A549 (cell line): ENCODE measurements at regions not wholly inside any gene's neighbourhood (a gene's known extent, or its start where the extent isn't known, plus 50 kb on each side); places are given as distances from the start of the nearest gene placed in this dataset.

Experiments used
- CBX2 ChIP-seq: fragments of 200-600 bp; sonication (generic); IDR thresholded peaks from 2 replicates; pipeline ENCODE4 v1.6.1; 2016; ENCODE audit warnings: low read depth, mild to moderate bottlenecking, borderline replicate concordance
- EP300 ChIP-seq, 2 experiments: fragments of >200 bp; sonication (Bioruptor Twin); formaldehyde crosslinking; IDR thresholded peaks; 2 replicates in 1 of 2; 3 replicates in 1 of 2; pipeline ENCODE4 v1.6.1; 2016 to 2017
- JUN ChIP-seq, 2 experiments: fragments of >200 bp; sonication (Bioruptor Twin); formaldehyde crosslinking; IDR thresholded peaks; 2 replicates in 1 of 2; 3 replicates in 1 of 2; pipeline ENCODE4 v1.6.1; 2016 to 2017
- NR3C1 ChIP-seq: fragments of >200 bp; sonication (Bioruptor Twin); formaldehyde crosslinking; IDR thresholded peaks from 3 replicates; pipeline ENCODE4 v1.6.1; 2017
- POLR2AphosphoS2 ChIP-seq: conservative IDR thresholded peaks from 2 replicates; pipeline ENCODE4 v1.6.1; 2012; ENCODE audit warnings: low read length, improper control_type of control experiment, inconsistent platforms
- RAD21 ChIP-seq, 2 experiments: fragments of >200 bp in 1 of 2; sonication (Bioruptor Twin) in 1 of 2; formaldehyde crosslinking in 1 of 2; IDR thresholded peaks in 1 of 2; conservative IDR thresholded peaks in 1 of 2; 2 replicates in 1 of 2; 3 replicates in 1 of 2; pipeline ENCODE4 v1.6.1; 2012 to 2018; ENCODE audit warnings: inconsistent platforms in 1 of 2
- RFX5 ChIP-seq: fragments of 450-650 bp; IDR thresholded peaks from 2 replicates; pipeline ENCODE4 v1.7.1; 2014; ENCODE audit warnings: antibody characterized with exemption, mild to moderate bottlenecking, moderate library complexity
- SMC3 ChIP-seq: fragments of >200 bp; sonication (Bioruptor Twin); formaldehyde crosslinking; IDR thresholded peaks from 3 replicates; pipeline ENCODE4 v1.6.1; 2018; ENCODE audit warnings: inconsistent platforms
- TF ChIP-seq, protein P1 (sequence below): fragments of 450-650 bp; IDR thresholded peaks from 2 replicates; pipeline ENCODE4 v1.6.1; 2014; ENCODE audit warnings: antibody characterized with exemption
- TF ChIP-seq, protein P2 (sequence below): fragments of >200 bp; sonication (Bioruptor Twin); formaldehyde crosslinking; IDR thresholded peaks from 3 replicates; pipeline ENCODE4 v1.5.1; 2016
- TF ChIP-seq, protein P3 (sequence below): fragments of >200 bp; sonication (Bioruptor Twin); formaldehyde crosslinking; IDR thresholded peaks from 2 replicates; pipeline ENCODE4 v1.6.1; 2016
- TF ChIP-seq, protein P4 (sequence below): IDR thresholded peaks from 2 replicates; pipeline ENCODE4 v1.6.1; 2012; ENCODE audit warnings: low read depth, borderline replicate concordance

DNA sequence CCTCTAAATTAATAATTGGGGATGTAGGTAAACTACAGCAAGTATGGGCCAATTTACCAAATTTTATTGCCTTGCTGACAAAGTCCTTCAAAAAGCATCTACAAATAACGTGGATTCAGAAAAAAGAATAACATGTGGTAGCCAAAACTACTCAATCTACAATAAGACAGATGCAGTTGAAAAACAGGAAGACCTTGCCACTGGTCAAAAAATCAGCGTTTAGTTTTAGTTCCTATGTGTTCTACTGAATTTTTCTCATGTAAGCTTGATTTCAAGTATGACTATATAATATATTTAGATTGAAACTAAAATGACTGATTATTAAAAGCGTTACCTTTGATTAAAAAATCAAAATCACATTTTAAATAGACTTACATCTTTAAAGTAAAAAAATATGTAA is 1317.6 kb downstream of the PCDH9 start:
- TF ChIP-seq NR3C1 (no peak), EP300 (IDR thresholded peaks at IDR 0.05) (no peak), SMC3 (no peak), RAD21 (conservative IDR thresholded peaks at IDR 0.05 in 1 of 2, IDR thresholded peaks at IDR 0.05 in 1 of 2) (no peak), RFX5 (no peak), JUN (IDR thresholded peaks at IDR 0.05) (no peak), POLR2AphosphoS2 (no peak), CBX2 (no peak)
- TF ChIP-seq, protein P1, sequence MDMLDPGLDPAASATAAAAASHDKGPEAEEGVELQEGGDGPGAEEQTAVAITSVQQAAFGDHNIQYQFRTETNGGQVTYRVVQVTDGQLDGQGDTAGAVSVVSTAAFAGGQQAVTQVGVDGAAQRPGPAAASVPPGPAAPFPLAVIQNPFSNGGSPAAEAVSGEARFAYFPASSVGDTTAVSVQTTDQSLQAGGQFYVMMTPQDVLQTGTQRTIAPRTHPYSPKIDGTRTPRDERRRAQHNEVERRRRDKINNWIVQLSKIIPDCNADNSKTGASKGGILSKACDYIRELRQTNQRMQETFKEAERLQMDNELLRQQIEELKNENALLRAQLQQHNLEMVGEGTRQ, result no peak
- TF ChIP-seq, protein P2, sequence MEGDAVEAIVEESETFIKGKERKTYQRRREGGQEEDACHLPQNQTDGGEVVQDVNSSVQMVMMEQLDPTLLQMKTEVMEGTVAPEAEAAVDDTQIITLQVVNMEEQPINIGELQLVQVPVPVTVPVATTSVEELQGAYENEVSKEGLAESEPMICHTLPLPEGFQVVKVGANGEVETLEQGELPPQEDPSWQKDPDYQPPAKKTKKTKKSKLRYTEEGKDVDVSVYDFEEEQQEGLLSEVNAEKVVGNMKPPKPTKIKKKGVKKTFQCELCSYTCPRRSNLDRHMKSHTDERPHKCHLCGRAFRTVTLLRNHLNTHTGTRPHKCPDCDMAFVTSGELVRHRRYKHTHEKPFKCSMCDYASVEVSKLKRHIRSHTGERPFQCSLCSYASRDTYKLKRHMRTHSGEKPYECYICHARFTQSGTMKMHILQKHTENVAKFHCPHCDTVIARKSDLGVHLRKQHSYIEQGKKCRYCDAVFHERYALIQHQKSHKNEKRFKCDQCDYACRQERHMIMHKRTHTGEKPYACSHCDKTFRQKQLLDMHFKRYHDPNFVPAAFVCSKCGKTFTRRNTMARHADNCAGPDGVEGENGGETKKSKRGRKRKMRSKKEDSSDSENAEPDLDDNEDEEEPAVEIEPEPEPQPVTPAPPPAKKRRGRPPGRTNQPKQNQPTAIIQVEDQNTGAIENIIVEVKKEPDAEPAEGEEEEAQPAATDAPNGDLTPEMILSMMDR, result no peak
- TF ChIP-seq, protein P3, sequence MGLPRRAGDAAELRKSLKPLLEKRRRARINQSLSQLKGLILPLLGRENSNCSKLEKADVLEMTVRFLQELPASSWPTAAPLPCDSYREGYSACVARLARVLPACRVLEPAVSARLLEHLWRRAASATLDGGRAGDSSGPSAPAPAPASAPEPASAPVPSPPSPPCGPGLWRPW, result no peak
- TF ChIP-seq, protein P4, sequence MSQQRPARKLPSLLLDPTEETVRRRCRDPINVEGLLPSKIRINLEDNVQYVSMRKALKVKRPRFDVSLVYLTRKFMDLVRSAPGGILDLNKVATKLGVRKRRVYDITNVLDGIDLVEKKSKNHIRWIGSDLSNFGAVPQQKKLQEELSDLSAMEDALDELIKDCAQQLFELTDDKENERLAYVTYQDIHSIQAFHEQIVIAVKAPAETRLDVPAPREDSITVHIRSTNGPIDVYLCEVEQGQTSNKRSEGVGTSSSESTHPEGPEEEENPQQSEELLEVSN, result no peak
